Left renal cortex interstitium (tissue), 4 donors: ENCODE measurements at regions not wholly inside any gene's neighbourhood (a gene's known extent, or its start where the extent isn't known, plus 50 kb on each side); places are given as distances from the start of the nearest gene placed in this dataset.

Source experiments
- DNase-seq, 4 donors: peaks; one replicate each; pipeline ENCODE4 v3.0.0-alpha.2; 2013; ENCODE audit warnings: low read depth in 4 of 4, low spot score in 2 of 4, missing footprints in 1 of 4

DNA sequence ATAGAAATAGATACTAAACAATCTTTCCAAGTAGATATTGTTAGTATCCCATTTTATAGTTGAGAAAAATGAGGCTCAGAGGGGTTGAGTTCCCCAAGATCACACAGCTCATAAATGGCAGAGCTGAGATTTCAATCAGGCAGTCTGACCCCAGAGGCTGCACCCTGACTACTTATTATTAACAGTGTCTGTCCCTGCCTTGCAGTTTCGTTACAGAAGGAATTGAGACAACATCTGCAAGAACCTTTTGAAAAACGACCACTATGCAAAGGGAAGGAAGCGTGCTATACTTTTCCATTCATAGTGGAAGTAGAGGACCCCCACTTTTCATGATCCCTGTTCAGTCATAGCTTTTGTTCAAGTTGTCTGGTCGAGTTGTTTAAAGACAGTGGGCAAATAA, 53.2 kb upstream of the SEC11C start:
- no peak for DNase-seq

DNA sequence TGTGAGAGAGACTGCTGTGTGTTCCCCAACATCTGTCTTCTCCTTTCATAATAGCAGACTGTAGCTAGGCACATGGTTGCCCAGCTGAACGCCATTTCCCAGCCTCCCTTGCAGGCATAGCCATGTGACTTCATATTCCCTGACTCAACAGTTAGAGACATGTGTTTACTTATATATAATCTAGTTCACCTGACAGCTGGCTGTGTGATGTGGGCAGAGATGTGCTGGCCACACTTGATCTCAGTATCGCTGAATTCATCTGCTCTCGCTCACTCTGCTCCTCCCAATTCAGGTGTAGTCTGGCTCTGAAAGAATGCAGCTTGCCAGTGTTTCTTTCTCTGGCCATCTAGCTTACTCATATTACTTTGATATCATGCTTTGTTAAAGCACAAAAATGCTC, 52.3 kb upstream of the SEC11C start:
- no peak for DNase-seq
